Neural crest cell (in vitro differentiated cells): ENCODE measurements at regions not wholly inside any gene's neighbourhood (a gene's known extent, or its start where the extent isn't known, plus 50 kb on each side); places are given as distances from the start of the nearest gene placed in this dataset.

Experiments
- DNase-seq: peaks from one replicate; pipeline ENCODE4 v3.0.0; 2021; ENCODE audit warnings: low read depth, mixed read lengths, low spot score
- H3K27ac Mint-ChIP-seq: one replicate; pipeline ENCODE4 v1.8.0; 2021; ENCODE audit warnings: mild to moderate bottlenecking, mixed read lengths; ENCODE audit not compliant: unreplicated experiment
- H3K27me3 Mint-ChIP-seq: 2 replicates; pipeline ENCODE4 v1.8.0; 2021; ENCODE audit warnings: low read depth, mild to moderate bottlenecking, mixed read lengths
- H3K36me3 Mint-ChIP-seq: 2 replicates; pipeline ENCODE4 v1.8.0; 2021; ENCODE audit warnings: low read depth, mild to moderate bottlenecking, mixed read lengths
- H3K4me1 Mint-ChIP-seq: 2 replicates; pipeline ENCODE4 v1.8.0; 2021; ENCODE audit warnings: mixed read lengths
- H3K4me3 Mint-ChIP-seq: one replicate; pipeline ENCODE4 v1.8.0; 2021; ENCODE audit warnings: mild to moderate bottlenecking, mixed read lengths
- H3K9me3 Mint-ChIP-seq: 2 replicates; pipeline ENCODE4 v1.8.0; 2021; ENCODE audit warnings: mixed read lengths
- CTCF ChIP-seq: fragments of 200-600 bp; sonication (generic); conservative IDR thresholded peaks from 2 replicates; pipeline ENCODE4 v1.5.0; 2021; ENCODE audit warnings: antibody characterized with exemption, mild to moderate bottlenecking

- H3K9me3 Mint-ChIP-seq: peaks cover 5% of the 10 kb centered on the region
- peaks cover 17% of the 10 kb centered on the region for H3K27me3 Mint-ChIP-seq
- DNase-seq: no peak
- no peak overlapping the region for H3K27ac Mint-ChIP-seq
- TF ChIP-seq CTCF: no peak
- peaks cover 7% of the 10 kb centered on the region for H3K4me1 Mint-ChIP-seq
- H3K36me3 Mint-ChIP-seq: peaks cover 2% of the 10 kb centered on the region
- no peak overlapping the region for H3K4me3 Mint-ChIP-seq
Observed at GRCh38 chr2:126970583-126970982, 71.9 kb downstream of the TEX51 start.

- Mint-ChIP-seq H3K4me3 (no peak overlapping the region), H3K27me3 (peaks cover 17% of the 10 kb centered on the region), H3K36me3 (no peaks in the 10 kb centered on the region), H3K4me1 (peaks cover 7% of the 10 kb centered on the region), H3K27ac (no peak overlapping the region), H3K9me3 (peaks cover 3% of the 10 kb centered on the region)
- no peak for DNase-seq
- TF ChIP-seq CTCF: no peak
Observed at GRCh38 chr2:126971162-126971480, 72.4 kb downstream of the TEX51 start.

GRCh38 chr2:126971481-126972278, 73.0 kb downstream of the TEX51 start:
- peak; percentile 95 for TF ChIP-seq CTCF
- DNase-seq: peak; percentile 78
- Mint-ChIP-seq H3K27ac (no peak overlapping the region), H3K4me1 (peaks cover 7% of the 10 kb centered on the region), H3K27me3 (peaks cover 17% of the 10 kb centered on the region), H3K9me3 (peaks cover 3% of the 10 kb centered on the region), H3K36me3 (no peaks in the 10 kb centered on the region), H3K4me3 (peak overlapping the region; percentile 51)

DNA sequence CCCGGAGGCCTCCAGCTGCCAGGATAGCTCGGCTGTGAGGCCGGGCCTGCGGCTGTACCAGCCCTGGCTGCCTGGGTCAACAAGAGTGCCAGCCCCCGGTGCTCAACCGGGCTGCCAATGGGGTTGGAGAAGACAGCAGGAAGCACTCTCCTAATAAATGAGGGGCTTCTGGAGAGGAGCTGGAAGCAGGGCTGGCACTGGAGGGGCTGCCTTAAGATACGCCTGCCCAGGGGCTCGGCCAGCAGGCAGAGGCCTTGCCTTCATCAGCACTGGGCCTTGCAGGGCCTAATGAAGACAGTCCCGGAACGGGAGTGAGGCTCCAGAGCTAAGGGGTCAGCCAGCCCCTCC, 73.6 kb downstream of the TEX51 start:
- DNase-seq: no peak
- Mint-ChIP-seq H3K36me3 (no peaks in the 10 kb centered on the region), H3K27ac (no peak overlapping the region), H3K4me1 (peaks cover 7% of the 10 kb centered on the region), H3K27me3 (peaks cover 17% of the 10 kb centered on the region), H3K9me3 (no peaks in the 10 kb centered on the region), H3K4me3 (no peak overlapping the region)
- TF ChIP-seq CTCF: peak; percentile 15

GRCh38 chr2:126973745-126974144, 75.1 kb downstream of the TEX51 start:
- H3K4me3 Mint-ChIP-seq: no peak overlapping the region
- no peak for TF ChIP-seq CTCF
- H3K4me1 Mint-ChIP-seq: peaks cover 7% of the 10 kb centered on the region
- peaks cover 14% of the 10 kb centered on the region for H3K27me3 Mint-ChIP-seq
- no peak overlapping the region for H3K27ac Mint-ChIP-seq
- H3K9me3 Mint-ChIP-seq: no peaks in the 10 kb centered on the region
- DNase-seq: no peak
- no peaks in the 10 kb centered on the region for H3K36me3 Mint-ChIP-seq
